ENCODE measurements at regions not wholly inside any gene's neighbourhood (a gene's known extent, or its start where the extent isn't known, plus 50 kb on each side); places are given as distances from the start of the nearest gene placed in this dataset.
"Not testable (repeated sequence)": the region's sequence is repeated elsewhere in the genome, so short reads cannot be mapped to it uniquely, and the experiment has no call there.

DNA sequence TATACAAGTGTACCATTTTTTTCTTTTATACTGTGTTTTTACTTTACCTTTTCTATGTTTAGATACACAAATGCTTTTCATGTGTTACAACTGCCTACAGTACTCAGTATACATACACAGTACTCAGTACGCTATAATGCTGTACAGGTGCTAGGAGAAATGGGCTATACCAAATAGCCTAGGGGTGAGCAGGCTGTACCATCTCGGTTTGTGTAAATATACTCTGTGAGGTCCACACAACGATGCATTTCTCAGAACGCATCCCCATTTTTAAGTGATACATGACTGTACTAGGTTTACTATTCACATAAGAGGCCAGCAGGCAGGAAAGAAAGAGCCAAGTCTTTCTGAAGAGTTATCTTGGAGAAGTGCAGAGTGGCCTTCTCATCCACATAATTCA lies 426.4 kb upstream of the MTPN start:
- DNase-seq: no peak

GRCh38 chr7:136400877-136401276 lies 423.7 kb upstream of the MTPN start:
- DNase-seq: no peak

- DNase-seq: no peak
These were observed 422.2 kb upstream of the MTPN start for GRCh38 chr7:136399385-136399784.

- DNase-seq: no peak
These were observed 415.7 kb upstream of the MTPN start for GRCh38 chr7:136392856-136393255.

GRCh38 chr7:136391371-136391770 lies 414.2 kb upstream of the MTPN start:
- DNase-seq: no peak

DNA sequence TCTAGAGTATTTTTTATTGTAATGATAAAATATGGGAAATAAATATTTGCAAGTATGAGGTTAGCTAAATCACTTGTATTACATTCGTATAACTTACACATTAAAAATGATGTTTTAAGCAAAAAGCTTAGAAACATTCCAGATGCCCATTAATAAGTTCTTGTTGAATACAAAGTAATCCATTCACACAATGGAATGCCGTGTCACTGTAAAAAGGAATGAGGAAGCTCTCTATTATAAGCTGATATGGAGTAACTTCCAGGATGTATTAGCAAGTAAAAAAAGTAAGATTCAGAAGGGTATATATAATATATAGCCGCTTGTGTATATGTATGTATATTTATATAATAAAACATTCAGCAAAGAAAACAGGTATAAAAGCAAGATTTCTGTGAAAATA lies 412.8 kb upstream of the MTPN start:
- no peak for DNase-seq

DNA sequence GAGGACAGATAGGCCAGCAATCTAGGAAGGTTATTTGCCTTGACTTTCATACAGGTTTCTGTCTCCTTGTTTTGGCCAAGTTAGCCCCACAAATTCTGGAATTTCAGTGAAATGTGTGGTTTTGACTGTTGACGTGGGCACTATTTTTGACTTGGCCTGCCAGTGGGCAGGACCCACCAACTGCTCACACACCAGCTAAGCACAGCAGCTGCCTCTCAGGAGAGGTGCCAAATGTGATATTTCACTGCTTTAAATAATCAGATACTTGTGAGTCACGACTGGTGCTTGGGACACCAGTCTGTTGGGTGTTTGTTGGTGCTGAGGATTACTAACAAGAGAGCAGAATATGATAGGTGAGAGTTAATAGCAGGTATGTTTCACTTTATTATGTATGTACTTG lies 409.7 kb upstream of the MTPN start:
- DNase-seq: no peak

DNA sequence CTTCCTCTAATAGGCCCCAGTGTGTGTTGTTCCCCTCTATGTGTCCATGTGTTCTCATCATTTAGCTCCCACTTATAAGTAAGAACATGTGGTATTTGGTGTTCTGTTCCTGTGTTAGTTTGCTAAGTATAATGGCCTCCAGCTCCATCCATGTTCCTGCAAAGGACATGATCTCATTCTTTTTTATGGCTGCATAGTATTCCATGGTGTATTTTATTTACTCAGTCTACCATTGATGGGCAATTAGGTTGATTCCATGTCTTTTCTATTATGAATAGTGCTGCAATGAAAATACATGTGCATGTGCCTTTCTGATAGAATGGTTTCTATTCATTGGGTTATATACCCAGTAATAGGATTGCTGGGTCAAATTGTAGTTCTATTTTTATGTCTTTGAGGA lies 394.2 kb upstream of the MTPN start:
- not testable (repeated sequence) for DNase-seq

- no peak for DNase-seq
These were observed 393.0 kb upstream of the MTPN start for GRCh38 chr7:136370137-136370536.

GRCh38 chr7:136369225-136369624 lies 392.1 kb upstream of the MTPN start:
- no peak for DNase-seq

DNA sequence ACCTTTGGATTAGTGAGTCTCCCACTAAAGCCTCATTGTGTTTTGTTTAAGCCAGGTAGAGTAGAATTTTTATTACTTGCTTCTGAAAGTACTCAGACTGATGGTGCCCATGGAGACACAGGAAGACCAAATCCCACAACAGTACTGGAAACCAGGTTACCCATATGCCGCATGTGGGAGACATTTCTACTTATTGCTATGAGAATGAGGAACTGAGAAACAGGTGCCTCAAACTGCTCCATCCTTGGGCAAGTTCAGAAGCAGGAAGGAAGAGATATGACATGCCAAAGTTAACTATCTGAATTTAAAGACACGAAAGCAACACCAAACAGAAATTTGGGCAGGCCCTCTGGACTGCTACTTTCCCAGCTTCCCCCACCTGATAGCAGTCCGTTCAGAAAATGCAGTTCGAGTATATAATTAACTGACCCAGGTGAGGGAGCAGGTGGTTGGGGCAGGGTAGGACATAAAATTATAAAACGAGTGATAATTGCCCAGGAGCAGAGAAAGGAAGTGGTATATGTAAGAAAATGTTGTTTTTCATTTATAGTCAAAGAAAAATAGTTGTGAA lies 382.3 kb upstream of the MTPN start:
- DNase-seq: no peak

GRCh38 chr7:136353287-136353686 lies 376.1 kb upstream of the MTPN start:
- DNase-seq: no peak

GRCh38 chr7:136348542-136349192 lies 371.5 kb upstream of the MTPN start:
- no peak for DNase-seq

DNA sequence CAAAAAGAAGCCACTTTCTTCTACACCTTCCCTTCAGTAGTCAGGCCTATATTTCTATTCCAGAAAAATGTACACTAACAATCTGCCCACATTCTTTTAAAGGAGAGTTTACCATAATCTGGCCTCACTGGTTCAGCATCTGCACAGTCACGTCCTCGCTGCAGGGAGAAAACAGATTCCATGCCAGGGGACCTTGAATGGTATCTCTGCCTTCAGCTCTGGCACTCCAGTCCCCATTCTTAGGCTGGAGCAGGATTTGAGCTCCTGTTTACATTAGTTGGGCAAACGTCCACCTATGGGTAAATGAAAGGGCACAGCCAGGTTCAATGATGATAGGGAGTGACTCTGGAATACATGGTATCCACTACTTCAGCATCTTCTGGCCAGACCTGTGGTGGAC lies 371.0 kb upstream of the MTPN start:
- no peak for DNase-seq

GRCh38 chr7:136347488-136347887 lies 370.3 kb upstream of the MTPN start:
- no peak for DNase-seq

- no peak for DNase-seq
These were observed 365.1 kb upstream of the MTPN start for GRCh38 chr7:136342251-136342650.

GRCh38 chr7:136339464-136339863 lies 362.3 kb upstream of the MTPN start:
- DNase-seq: no peak

GRCh38 chr7:136336932-136337331 lies 359.8 kb upstream of the MTPN start:
- no peak for DNase-seq

DNA sequence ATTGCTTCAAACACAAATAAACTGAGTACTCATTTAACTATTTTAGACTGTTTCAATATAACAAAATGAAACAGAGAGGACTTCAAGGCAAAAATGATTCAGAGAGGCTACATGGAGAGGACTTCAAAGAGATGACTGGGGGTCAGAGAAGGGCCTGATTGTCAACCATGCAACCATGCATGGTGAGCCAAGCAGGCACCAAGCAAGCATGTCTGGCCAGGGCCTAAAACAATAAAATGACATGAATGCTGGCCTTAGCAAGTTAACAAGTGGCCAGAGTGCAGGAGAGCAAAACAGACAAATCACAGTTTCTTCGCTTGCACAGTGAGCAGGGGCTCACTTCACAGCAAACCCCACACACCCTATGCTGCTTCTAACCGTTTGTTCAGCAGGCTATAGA lies 356.5 kb upstream of the MTPN start:
- DNase-seq: no peak

DNA sequence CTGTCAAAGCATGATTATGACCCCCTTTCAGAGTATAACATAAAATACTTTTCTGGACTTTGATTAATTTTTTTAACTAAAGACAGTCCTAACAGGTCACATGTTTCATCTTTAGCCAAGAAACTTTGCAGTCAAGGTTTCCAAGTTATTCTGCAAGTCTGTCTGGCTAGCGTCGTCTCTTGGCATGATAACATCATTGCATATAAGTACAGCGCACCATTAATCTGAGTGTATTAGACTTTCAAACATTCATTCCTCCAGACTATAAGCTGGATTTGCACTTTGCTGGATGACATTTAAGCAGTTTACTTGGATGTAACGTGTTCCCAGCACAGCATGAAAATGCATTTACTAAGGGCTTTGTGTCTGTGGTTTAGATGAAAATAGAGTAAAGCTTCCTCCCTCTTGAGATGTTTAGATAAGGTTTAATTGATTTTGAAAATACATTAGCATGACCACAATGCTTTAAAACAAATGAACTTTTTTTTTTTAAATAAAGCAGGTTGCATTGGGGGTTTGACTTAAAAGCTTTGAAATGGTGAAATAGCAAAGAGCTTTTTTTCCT lies 349.0 kb upstream of the MTPN start:
- DNase-seq: no peak

GRCh38 chr7:136325578-136325977 lies 348.4 kb upstream of the MTPN start:
- DNase-seq: no peak

DNA sequence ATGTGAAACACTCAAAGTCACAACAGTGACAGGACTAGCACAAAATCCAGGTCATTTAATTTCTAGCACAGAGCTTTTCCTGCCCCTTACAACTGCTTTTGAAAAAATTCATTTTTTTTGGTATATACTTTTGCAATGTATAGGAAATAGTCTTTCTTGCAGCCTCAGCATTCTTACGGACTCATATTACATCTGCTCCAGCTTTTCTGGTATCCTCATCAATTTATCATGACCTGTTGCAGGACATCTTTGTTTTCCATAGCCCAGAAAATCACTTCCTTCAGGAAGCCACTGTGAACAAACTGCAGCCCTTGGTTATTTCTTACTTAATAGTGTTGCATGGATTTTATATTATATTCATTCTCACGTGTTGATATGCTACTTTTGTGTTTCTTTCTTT lies 347.9 kb upstream of the MTPN start:
- no peak for DNase-seq

DNA sequence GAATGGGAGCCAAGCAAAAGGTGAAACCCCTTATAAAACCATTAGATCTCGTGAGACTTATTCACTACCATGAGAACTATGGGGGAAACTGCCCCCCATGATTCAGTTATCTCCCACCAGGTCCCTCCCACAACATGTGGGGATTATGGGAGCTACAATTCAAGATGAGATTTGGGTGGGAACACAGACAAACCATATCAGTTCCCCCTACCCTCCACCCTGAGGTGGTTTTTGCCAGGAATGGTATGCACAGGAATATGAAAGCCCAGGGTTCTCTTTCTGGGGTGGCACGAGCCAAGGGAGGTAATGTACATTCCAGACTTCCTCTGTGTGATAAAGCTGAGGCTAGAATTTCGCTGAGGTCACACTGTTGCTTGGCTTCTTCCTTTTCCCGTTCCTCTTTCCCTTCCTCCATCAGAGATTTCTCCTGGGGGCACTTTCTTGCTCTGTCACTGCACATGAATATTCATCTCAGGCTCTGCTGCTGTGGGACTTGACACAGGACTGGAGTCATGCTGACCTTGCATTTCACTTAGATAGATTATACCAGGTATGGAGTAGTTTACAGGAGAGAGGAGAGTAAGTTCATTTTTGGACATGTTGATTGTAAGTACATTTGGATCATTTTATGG lies 347.0 kb upstream of the MTPN start:
- no peak for DNase-seq

- DNase-seq: no peak
These were observed 335.4 kb upstream of the MTPN start for GRCh38 chr7:136312592-136312991.

Data from suppressor macrophage treated with lipopolysaccharide for 4 hours (primary cell).